Keratinocyte (primary cell): ENCODE measurements at regions not wholly inside any gene's neighbourhood (a gene's known extent, or its start where the extent isn't known, plus 50 kb on each side); places are given as distances from the start of the nearest gene placed in this dataset.

Source experiments
- DNase-seq: peaks from one replicate; pipeline ENCODE4 v3.0.0-alpha.2; 2011; ENCODE audit warnings: low read depth, missing footprints, low spot score
- FAIRE-seq: peaks from 2 replicates; lab custom pipeline; 2011; peaks lifted over from hg19 to GRCh38; lab: Jason Lieb, UNC
- H2AFZ ChIP-seq: 2 replicates; pipeline ENCODE4 v1.6.0; 2012; ENCODE audit warnings: low read length, control low read depth, inconsistent platforms; ENCODE audit not compliant: control insufficient read depth
- H3K27ac ChIP-seq: 2 replicates; pipeline ENCODE4 v1.5.1; 2011; ENCODE audit warnings: low read length; ENCODE audit not compliant: control insufficient read depth, insufficient read depth
- H3K27me3 ChIP-seq: 3 replicates; pipeline ENCODE4 v1.6.0; 2011; ENCODE audit warnings: low read length; ENCODE audit not compliant: control insufficient read depth, insufficient read depth; ENCODE audit errors: extremely low read depth
- H3K36me3 ChIP-seq, 2 experiments: 2 replicates in 1 of 2; 3 replicates in 1 of 2; pipeline ENCODE4 v1.5.1; 2011; ENCODE audit warnings: low read length in 2 of 2, mild to moderate bottlenecking in 1 of 2; ENCODE audit not compliant: control insufficient read depth in 2 of 2, insufficient read depth in 2 of 2; ENCODE audit errors: extremely low read depth in 1 of 2
- H3K4me1 ChIP-seq: 3 replicates; pipeline ENCODE4 v1.5.1; 2011; ENCODE audit warnings: low read length; ENCODE audit not compliant: control insufficient read depth, insufficient read depth; ENCODE audit errors: extremely low read depth
- H3K4me2 ChIP-seq: 3 replicates; pipeline ENCODE4 v1.6.0; 2011; ENCODE audit warnings: low read depth, low read length; ENCODE audit not compliant: control insufficient read depth, insufficient read depth; ENCODE audit errors: extremely low read depth
- H3K4me3 ChIP-seq, 3 experiments: fragments of 200-600 bp in 1 of 3; sonication (generic) in 1 of 3; 2 replicates in 2 of 3; 3 replicates in 1 of 3; pipeline ENCODE4 v1.5.1; 2011 to 2016; ENCODE audit warnings: low read length in 3 of 3, mild to moderate bottlenecking in 3 of 3, control low read depth in 2 of 3, inconsistent platforms in 1 of 3, low read depth in 1 of 3, mixed read lengths in 1 of 3, mixed run types in 1 of 3, moderate library complexity in 1 of 3; ENCODE audit not compliant: control insufficient read depth in 2 of 3, insufficient read depth in 2 of 3; ENCODE audit errors: extremely low read depth in 1 of 3
- H3K79me2 ChIP-seq: 2 replicates; pipeline ENCODE4 v1.6.0; 2012; ENCODE audit warnings: low read length; ENCODE audit not compliant: control insufficient read depth, insufficient read depth
- H3K9ac ChIP-seq: 3 replicates; pipeline ENCODE4 v1.6.0; 2011; ENCODE audit warnings: low read length; ENCODE audit not compliant: control insufficient read depth, insufficient read depth; ENCODE audit errors: extremely low read depth
- H3K9me1 ChIP-seq: 3 replicates; pipeline ENCODE4 v1.6.0; 2011; ENCODE audit warnings: low read length; ENCODE audit not compliant: control insufficient read depth, insufficient read depth; ENCODE audit errors: extremely low read depth
- H3K9me3 ChIP-seq: 2 replicates; pipeline ENCODE4 v1.5.1; 2012; ENCODE audit warnings: low read depth, low read length; ENCODE audit not compliant: control insufficient read depth
- H4K20me1 ChIP-seq: 3 replicates; pipeline ENCODE4 v1.6.0; 2011; ENCODE audit warnings: low read length; ENCODE audit not compliant: control insufficient read depth, insufficient read depth; ENCODE audit errors: extremely low read depth
- EZH2 ChIP-seq: IDR thresholded peaks from one replicate; pipeline ENCODE4 v1.6.1; 2012; ENCODE audit warnings: inconsistent platforms, mild to moderate bottlenecking, low read length, moderate library complexity
- dilution Hi-C: fragments of 300-500 bp; cut with MboI; formaldehyde crosslinking; loops from one replicate; pipeline ENCODE4 v1.7.0; 2020; ENCODE audit warnings: low sequenced_read_pairs; ENCODE audit not compliant: extremely low pct_ligation_motif_present
- TF ChIP-seq, protein P1 (sequence below), 3 experiments: IDR thresholded peaks in 1 of 3; conservative IDR thresholded peaks in 1 of 3; optimal IDR thresholded peaks in 1 of 3; 2 replicates in 2 of 3; 3 replicates in 1 of 3; pipeline versions ENCODE3 to v1.5.1; 2011; ENCODE audit warnings: low read length in 3 of 3, mild to moderate bottlenecking in 3 of 3, moderate library complexity in 2 of 3, control low read depth in 1 of 3, inconsistent platforms in 1 of 3; ENCODE audit not compliant: insufficient read depth in 2 of 3; ENCODE audit errors: extremely low read depth in 1 of 3

DNA sequence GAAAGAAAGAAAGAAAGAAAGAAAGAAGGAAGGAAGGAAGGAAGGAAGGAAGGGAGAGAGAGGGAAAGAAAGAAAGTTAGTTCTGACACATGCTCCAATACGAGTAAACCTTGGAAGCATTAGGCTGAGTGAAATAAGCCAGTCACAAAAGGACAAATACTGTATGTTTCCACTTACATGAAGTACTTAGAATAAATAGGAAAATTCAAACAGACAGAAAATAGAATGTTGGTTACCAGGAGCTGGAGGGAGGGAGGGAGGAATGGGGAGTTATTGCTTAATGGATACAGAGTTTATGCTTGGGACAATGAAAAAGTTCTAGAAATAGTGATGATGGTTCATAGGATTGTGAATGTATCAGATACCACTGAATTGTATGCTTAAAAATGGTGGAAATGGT is 75.2 kb upstream of the CDH4 start:
- no peak for DNase-seq
- H3K27me3 ChIP-seq = peaks cover 8% of the 10 kb centered on the region
- no peak overlapping the region for H3K4me2 ChIP-seq
- H3K36me3 ChIP-seq = no peaks in the 10 kb centered on the region
- no peak overlapping the region for H2AFZ ChIP-seq
- no peaks in the 10 kb centered on the region for H3K9me3 ChIP-seq
- H3K9me1 ChIP-seq = no peaks in the 10 kb centered on the region
- no peak overlapping the region for H3K27ac ChIP-seq
- dilution Hi-C loops = no loop called here
- TF ChIP-seq, protein P1, sequence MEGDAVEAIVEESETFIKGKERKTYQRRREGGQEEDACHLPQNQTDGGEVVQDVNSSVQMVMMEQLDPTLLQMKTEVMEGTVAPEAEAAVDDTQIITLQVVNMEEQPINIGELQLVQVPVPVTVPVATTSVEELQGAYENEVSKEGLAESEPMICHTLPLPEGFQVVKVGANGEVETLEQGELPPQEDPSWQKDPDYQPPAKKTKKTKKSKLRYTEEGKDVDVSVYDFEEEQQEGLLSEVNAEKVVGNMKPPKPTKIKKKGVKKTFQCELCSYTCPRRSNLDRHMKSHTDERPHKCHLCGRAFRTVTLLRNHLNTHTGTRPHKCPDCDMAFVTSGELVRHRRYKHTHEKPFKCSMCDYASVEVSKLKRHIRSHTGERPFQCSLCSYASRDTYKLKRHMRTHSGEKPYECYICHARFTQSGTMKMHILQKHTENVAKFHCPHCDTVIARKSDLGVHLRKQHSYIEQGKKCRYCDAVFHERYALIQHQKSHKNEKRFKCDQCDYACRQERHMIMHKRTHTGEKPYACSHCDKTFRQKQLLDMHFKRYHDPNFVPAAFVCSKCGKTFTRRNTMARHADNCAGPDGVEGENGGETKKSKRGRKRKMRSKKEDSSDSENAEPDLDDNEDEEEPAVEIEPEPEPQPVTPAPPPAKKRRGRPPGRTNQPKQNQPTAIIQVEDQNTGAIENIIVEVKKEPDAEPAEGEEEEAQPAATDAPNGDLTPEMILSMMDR (optimal IDR thresholded peaks at IDR 0.05 in 1 of 3, IDR thresholded peaks at IDR 0.05 in 1 of 3, conservative IDR thresholded peaks at IDR 0.05 in 1 of 3; ENCODE audit: extremely low read depth in 1 of 3, insufficient read depth in 2 of 3, low read length in 3 of 3) = no peak
- no peak for TF ChIP-seq EZH2
- no peaks in the 10 kb centered on the region for H3K79me2 ChIP-seq
- H3K4me1 ChIP-seq = peaks cover 5% of the 10 kb centered on the region
- H3K4me3 ChIP-seq = no peak overlapping the region
- FAIRE-seq = no peak
- H4K20me1 ChIP-seq = no peaks in the 10 kb centered on the region
- H3K9ac ChIP-seq = no peak overlapping the region

DNA sequence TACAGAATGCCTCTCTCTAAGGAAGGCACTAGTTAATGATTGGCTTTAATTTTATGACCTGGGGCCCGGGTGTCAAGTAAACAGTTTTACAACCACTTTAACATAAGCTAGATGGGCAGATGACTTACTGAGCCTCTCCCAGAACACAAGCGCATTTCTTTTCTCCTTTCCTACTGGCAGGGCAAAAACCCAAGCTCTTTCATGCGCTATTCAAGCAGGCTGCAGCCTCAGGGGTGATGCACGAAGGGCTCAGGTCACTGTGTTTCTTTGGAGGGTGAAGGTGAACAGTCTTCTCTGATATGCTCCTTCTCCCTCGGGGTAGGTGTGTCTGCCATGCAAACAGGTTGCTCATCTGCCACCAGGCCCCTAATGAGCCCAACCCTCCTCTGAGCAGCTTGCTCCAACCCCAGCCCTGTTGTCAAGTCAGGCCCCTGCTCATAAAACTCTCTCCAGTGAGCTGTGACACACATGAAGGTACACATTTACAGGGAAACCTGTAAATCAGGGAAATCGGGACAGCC is 73.5 kb upstream of the CDH4 start:
- Histone ChIP-seq H3K9me3 (no peaks in the 10 kb centered on the region), H4K20me1 (no peaks in the 10 kb centered on the region), H3K9me1 (no peaks in the 10 kb centered on the region), H3K4me1 (peaks cover 2% of the 10 kb centered on the region), H3K9ac (no peak overlapping the region), H3K36me3 (no peaks in the 10 kb centered on the region), H3K27ac (no peak overlapping the region), H3K4me2 (no peak overlapping the region), H3K4me3 (no peak overlapping the region), H3K27me3 (peaks cover 8% of the 10 kb centered on the region), H2AFZ (no peak overlapping the region), H3K79me2 (no peaks in the 10 kb centered on the region)
- DNase-seq = no peak
- no peak for FAIRE-seq
- TF ChIP-seq, protein P1 (optimal IDR thresholded peaks at IDR 0.05 in 1 of 3, IDR thresholded peaks at IDR 0.05 in 1 of 3, conservative IDR thresholded peaks at IDR 0.05 in 1 of 3; ENCODE audit: extremely low read depth in 1 of 3, insufficient read depth in 2 of 3, low read length in 3 of 3) = no peak
- no peak for TF ChIP-seq EZH2
- dilution Hi-C loops = no loop called here
